ENCODE measurements at regions not wholly inside any gene's neighbourhood (a gene's known extent, or its start where the extent isn't known, plus 50 kb on each side); places are given as distances from the start of the nearest gene placed in this dataset.
A peak's percentile ranks its signal among the peaks of the same experiment; 100 is the strongest.

DNA sequence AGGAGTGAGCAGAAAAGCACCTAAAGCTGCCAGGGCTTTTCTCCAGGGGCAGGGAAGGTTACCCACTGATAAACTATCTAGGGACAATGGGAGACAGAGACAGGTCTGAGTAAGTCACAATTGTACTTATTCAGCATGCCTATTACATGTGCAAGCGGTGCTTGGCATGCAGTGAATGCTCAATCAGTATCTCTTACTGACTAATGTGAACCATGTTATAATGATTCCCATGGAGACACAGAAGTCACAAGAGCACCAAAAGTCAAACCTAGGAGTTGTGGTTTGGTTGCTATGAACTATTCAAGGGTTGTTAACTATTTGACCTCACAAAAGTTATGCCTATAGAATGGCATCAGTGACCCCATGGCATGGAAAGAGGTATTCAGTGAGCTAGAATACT, 50.0 kb upstream of the RASGRP1 start:
- Mint-ChIP-seq H3K4me3 (no peak overlapping the region), H3K27me3 (no peaks in the 10 kb centered on the region), H3K36me3 (no peaks in the 10 kb centered on the region), H3K4me1 (peaks cover 19 to 21% (median 20%) of the 10 kb centered on the region in 3 donors), H3K27ac (no peak overlapping the region), H3K9me3 (peaks cover 0 to 2% (median 0%) of the 10 kb centered on the region in 3 donors)

- H3K4me1 Mint-ChIP-seq: peaks cover 5 to 14% (median 10%) of the 10 kb centered on the region in 3 donors
Observed at GRCh38 chr15:38617831-38618230, 53.2 kb upstream of the RASGRP1 start.

GRCh38 chr15:38618242-38618955, 53.8 kb upstream of the RASGRP1 start:
- no peak overlapping the region for H3K4me3 Mint-ChIP-seq
- peaks cover 5 to 14% (median 10%) of the 10 kb centered on the region in 3 donors for H3K4me1 Mint-ChIP-seq
- H3K27me3 Mint-ChIP-seq: peaks cover 3% of the 10 kb centered on the region
- no peaks in the 10 kb centered on the region for H3K9me3 Mint-ChIP-seq
- peak overlapping the region in 1 of 3 donors; percentile 39 for H3K27ac Mint-ChIP-seq
- H3K36me3 Mint-ChIP-seq: peaks cover 3% of the 10 kb centered on the region

More at GRCh38 chr15:38617831-38618230, 53.2 kb upstream of the RASGRP1 start:
- Mint-ChIP-seq H3K9me3 (no peaks in the 10 kb centered on the region), H3K36me3 (no peaks in the 10 kb centered on the region), H3K4me3 (no peak overlapping the region), H3K27me3 (peaks cover 3% of the 10 kb centered on the region), H3K27ac (peak overlapping the region in 1 of 3 donors; percentile 39)

DNA sequence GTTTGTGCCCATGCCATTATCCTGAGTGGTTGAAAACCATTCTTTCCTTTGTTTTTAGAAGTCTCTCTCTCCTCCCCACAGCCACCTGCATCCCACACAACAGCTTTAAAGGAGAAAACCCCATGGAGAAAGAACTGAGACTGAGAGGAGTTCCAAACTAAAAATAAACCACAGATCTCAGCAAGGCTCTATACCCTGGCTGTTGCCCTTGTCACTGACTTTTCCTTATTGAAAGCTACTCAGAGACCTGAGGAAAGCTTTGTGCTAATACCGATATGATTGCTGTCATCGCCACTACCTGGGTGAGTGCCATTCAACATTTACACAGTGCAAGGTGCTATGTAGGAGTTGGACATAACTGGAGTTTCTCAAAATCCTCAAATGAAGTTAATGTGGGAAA, 55.5 kb upstream of the RASGRP1 start:
- H3K4me1 Mint-ChIP-seq: peaks cover 8 to 14% (median 8%) of the 10 kb centered on the region in 3 donors
- peak overlapping the region in 1 of 4 donors; percentile 9 for H3K4me3 Mint-ChIP-seq
- H3K36me3 Mint-ChIP-seq: peaks cover 3% of the 10 kb centered on the region
- H3K27me3 Mint-ChIP-seq: peaks cover 3% of the 10 kb centered on the region
- peak overlapping the region in 1 of 3 donors; percentile 75 for H3K27ac Mint-ChIP-seq
- no peaks in the 10 kb centered on the region for H3K9me3 Mint-ChIP-seq

DNA sequence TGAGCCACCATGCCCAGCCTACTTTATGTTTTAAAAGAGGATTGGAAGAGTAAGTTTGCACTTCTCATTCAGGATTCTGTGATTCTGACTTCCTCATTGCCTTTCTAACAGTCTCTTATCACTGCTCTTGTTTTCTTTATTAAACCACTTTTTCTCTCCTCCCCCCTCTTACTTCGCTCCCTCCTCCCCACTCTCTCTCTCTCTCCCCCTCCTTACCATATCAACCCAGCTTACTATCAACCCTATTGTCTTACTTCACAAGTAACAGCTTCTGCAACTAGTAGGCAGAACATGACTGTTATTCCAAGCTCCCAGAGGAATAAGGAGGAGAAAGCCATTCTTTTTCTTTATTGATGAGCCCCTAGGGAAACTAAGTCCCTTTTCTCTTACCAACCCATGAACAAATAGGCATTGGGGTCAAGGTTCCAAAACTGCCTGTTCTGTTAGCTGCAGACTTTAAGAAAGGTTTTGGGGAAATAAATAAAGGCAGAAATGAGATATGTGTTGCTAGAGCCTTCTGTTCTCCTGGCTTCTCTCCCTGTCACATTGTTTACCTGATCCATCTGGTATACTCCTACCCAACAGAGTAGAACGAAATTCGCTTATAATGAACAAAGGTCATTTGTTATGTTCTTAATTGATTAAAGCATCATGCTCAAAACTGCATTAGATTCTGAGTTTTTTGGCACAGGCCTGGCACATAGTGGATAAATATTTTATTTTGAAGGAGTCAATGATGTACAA, 56.4 kb upstream of the RASGRP1 start:
- H3K27me3 Mint-ChIP-seq: peaks cover 3% of the 10 kb centered on the region
- H3K4me3 Mint-ChIP-seq: no peak overlapping the region
- peaks cover 8 to 14% (median 8%) of the 10 kb centered on the region in 3 donors for H3K4me1 Mint-ChIP-seq
- peak overlapping the region in 1 of 3 donors; percentile 75 for H3K27ac Mint-ChIP-seq
- H3K9me3 Mint-ChIP-seq: no peaks in the 10 kb centered on the region
- H3K36me3 Mint-ChIP-seq: peaks cover 3% of the 10 kb centered on the region

DNA sequence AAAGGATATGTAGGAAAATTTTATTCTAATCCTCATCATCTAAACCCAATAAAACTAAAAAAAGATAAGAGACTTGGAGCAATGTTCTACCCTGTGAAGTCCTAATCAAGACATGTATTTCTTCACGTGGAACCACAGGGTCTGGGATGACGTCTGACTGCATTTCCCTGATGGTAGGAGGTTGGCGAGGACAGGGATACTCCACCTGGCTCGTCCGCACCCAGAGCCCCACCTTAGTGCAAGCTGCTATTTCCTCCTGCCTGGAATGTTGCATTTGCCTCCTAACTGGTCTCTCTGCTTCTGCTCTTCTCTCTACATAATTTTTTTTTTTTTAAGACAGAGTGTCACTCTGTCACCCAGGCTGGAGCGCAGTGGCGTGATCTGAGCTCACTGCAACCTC, 57.7 kb upstream of the RASGRP1 start:
- Mint-ChIP-seq H3K27ac (no peak overlapping the region), H3K4me3 (no peak overlapping the region), H3K36me3 (peaks cover 7% of the 10 kb centered on the region), H3K27me3 (peaks cover 3% of the 10 kb centered on the region), H3K4me1 (peaks cover 16 to 18% (median 16%) of the 10 kb centered on the region in 3 donors), H3K9me3 (no peaks in the 10 kb centered on the region)

- peak overlapping the region in 2 of 4 donors; percentile 30 to 64 for H3K4me3 Mint-ChIP-seq
Observed at GRCh38 chr15:38622908-38623307, 58.3 kb upstream of the RASGRP1 start.

GRCh38 chr15:38623744-38624143, 59.1 kb upstream of the RASGRP1 start:
- H3K27me3 Mint-ChIP-seq: peaks cover 3% of the 10 kb centered on the region
- no peak overlapping the region for H3K4me3 Mint-ChIP-seq
- H3K36me3 Mint-ChIP-seq: peaks cover 9% of the 10 kb centered on the region
- peaks cover 16 to 17% (median 17%) of the 10 kb centered on the region in 3 donors for H3K4me1 Mint-ChIP-seq
- no peaks in the 10 kb centered on the region for H3K9me3 Mint-ChIP-seq
- H3K27ac Mint-ChIP-seq: no peak overlapping the region

More at GRCh38 chr15:38622908-38623307, 58.3 kb upstream of the RASGRP1 start:
- peaks cover 7% of the 10 kb centered on the region for H3K36me3 Mint-ChIP-seq
- no peaks in the 10 kb centered on the region for H3K9me3 Mint-ChIP-seq
- H3K4me1 Mint-ChIP-seq: peaks cover 16 to 18% (median 17%) of the 10 kb centered on the region in 3 donors
- H3K27ac Mint-ChIP-seq: no peak overlapping the region
- H3K27me3 Mint-ChIP-seq: peaks cover 3% of the 10 kb centered on the region

DNA sequence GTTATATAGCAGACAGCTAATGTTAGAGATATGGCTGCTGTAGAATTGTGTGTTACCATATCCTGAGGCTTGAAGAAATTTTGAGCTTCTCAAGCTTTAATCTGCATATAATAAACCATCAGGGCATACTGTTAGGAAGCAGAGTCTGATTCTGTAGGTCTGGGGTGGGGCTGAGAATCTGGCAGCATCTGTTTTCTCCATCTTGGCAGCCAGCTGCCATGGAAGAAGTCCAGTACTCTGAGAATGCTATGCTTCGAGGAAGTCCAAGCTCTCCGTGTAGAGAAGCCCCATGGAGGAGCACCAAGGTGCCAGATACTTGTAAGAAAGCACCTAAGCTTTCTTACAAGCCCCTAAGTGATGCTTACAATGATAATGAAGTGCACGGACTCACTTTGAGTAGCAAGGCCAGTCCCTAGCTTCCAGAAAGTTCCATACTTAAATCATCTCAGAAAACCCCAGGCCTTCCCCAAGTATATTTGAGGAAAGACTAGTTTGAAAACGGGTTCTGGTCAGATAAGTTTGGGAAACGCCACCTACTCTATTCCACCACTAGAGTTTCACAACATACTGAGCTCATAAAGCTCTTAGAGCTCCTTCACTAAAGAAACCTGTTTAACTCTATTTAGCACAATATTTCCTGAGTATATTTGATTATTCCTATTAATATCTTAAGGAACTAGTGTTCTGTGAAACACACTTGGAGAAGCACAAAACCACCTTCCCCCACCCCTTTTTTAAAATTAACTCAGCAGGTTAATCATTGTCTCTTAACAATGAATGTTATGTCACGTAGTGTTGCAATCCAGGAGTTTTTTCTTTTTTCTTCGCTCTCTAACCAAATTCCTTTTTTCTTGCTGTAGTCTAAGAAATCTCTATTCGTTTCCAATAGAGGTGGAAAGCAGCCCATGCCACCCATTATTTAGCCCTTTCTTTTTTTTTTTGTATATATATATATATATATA, 59.9 kb upstream of the RASGRP1 start:
- Mint-ChIP-seq H3K27ac (no peak overlapping the region), H3K4me3 (no peak overlapping the region), H3K27me3 (peaks cover 3% of the 10 kb centered on the region), H3K4me1 (peaks cover 14% of the 10 kb centered on the region in 3 donors), H3K36me3 (peaks cover 9% of the 10 kb centered on the region), H3K9me3 (no peaks in the 10 kb centered on the region)

- Mint-ChIP-seq H3K4me3 (no peak overlapping the region), H3K9me3 (no peaks in the 10 kb centered on the region), H3K4me1 (peaks cover 9 to 11% (median 9%) of the 10 kb centered on the region in 3 donors), H3K36me3 (peaks cover 9% of the 10 kb centered on the region), H3K27me3 (no peaks in the 10 kb centered on the region), H3K27ac (no peak overlapping the region)
Observed at GRCh38 chr15:38625886-38626285, 61.3 kb upstream of the RASGRP1 start.

- no peaks in the 10 kb centered on the region for H3K9me3 Mint-ChIP-seq
- no peaks in the 10 kb centered on the region for H3K27me3 Mint-ChIP-seq
- peaks cover 9% of the 10 kb centered on the region for H3K36me3 Mint-ChIP-seq
- H3K4me3 Mint-ChIP-seq: no peak overlapping the region
- H3K27ac Mint-ChIP-seq: no peak overlapping the region
- H3K4me1 Mint-ChIP-seq: peaks cover 10 to 14% (median 12%) of the 10 kb centered on the region in 3 donors
Observed at GRCh38 chr15:38626443-38627050, 61.9 kb upstream of the RASGRP1 start.

- Mint-ChIP-seq H3K4me3 (no peak overlapping the region), H3K4me1 (peaks cover 12 to 16% (median 14%) of the 10 kb centered on the region in 3 donors), H3K9me3 (no peaks in the 10 kb centered on the region), H3K27me3 (no peaks in the 10 kb centered on the region), H3K27ac (no peak overlapping the region), H3K36me3 (peaks cover 9% of the 10 kb centered on the region)
Observed at GRCh38 chr15:38627689-38628277, 63.2 kb upstream of the RASGRP1 start.

DNA sequence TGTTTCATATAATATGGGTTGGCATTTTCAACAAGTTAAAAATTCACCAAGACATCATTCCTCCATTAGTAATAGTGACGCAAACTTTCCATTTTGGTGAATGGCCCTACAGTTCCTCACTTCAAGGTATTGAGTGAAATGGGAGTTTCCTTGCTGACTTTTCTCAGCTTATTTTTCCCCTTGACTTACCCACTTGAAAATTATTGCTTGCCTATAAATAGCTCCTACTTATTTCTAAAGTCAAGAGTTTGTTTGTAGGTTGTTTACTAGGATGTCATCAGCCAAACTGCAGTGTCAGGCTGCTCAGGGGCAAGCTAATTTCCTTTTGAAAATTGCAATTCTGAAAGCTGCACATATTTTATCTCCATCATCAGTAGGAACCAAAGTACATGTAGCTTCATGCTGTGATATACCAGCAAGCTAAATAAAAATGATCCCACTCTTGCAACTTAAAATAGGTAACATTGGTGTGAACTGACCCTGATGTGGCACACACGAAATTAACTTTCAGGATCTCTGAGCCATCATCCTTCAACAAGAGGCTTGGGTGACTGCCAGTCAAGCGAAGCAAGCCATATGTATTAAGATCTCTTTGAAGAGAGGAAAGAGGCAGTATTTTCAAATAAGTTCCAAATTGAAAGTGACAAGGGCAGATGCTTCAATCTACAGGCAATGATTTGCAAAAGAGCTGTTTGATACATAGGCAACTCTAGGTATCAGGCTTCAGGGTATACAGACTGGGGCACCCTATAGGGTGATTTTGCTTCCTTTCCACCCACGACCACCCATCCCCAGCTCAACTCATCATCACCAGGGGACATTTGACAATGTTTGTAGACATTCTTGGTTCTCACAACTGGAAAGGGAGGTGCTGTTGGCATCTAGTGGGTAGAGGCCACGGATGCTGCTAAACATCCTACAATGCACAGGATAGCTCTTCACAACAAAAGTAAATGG, 66.8 kb upstream of the RASGRP1 start:
- peaks cover 5% of the 10 kb centered on the region for H3K36me3 Mint-ChIP-seq
- H3K27me3 Mint-ChIP-seq: no peaks in the 10 kb centered on the region
- no peaks in the 10 kb centered on the region for H3K9me3 Mint-ChIP-seq
- H3K4me3 Mint-ChIP-seq: no peak overlapping the region
- peaks cover 10 to 15% (median 11%) of the 10 kb centered on the region in 3 donors for H3K4me1 Mint-ChIP-seq
- peak overlapping the region in 1 of 3 donors; percentile 52 for H3K27ac Mint-ChIP-seq
